Glomerular visceral epithelial cell (primary cell): ENCODE measurements at regions not wholly inside any gene's neighbourhood (a gene's known extent, or its start where the extent isn't known, plus 50 kb on each side); places are given as distances from the start of the nearest gene placed in this dataset.
A peak's percentile ranks its signal among the peaks of the same experiment; 100 is the strongest.

Source experiments
- DNase-seq: peaks from one replicate; pipeline ENCODE4 v3.0.0-alpha.2; 2016; ENCODE audit errors: extremely low spot score

DNA sequence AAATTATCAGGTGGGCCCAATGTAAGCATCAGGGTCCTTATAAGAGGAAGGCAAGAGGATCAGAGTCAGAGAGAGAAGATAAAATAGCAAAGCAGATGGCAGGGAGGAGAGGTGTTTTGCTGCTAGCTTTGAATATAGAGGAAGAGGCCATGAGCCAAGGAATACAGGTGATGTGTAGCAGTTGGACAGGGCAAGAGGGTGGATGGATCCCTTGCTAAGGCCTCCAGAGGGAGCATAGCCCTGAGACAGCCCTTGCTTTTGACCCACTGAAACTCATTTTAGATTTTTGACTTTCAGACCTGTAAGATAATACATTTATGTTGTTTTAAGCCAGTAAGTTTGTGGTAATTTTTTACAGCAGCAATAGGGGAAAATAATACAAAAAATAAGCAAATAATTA, 116.6 kb upstream of the PARD3B start:
- no peak for DNase-seq

DNA sequence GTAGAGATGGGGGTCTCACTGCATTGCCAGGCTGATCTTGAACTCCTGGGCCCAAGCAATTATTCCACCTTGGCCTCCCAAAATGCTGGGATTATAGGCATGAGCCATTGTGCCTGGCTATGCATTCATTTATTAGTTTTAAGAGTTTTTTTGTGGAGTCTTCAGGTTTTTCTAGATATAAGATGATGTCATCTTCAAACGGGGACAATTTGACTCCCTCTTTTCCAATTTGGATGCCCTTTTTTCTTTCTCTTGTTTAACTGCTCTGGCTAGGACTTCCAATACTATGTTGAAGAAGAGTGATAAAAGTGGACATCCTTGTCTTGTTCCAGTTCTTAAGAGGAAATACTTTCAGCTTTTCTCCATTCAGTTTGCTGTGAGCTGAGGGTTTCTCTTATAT, 113.7 kb upstream of the PARD3B start:
- DNase-seq, result no peak

DNA sequence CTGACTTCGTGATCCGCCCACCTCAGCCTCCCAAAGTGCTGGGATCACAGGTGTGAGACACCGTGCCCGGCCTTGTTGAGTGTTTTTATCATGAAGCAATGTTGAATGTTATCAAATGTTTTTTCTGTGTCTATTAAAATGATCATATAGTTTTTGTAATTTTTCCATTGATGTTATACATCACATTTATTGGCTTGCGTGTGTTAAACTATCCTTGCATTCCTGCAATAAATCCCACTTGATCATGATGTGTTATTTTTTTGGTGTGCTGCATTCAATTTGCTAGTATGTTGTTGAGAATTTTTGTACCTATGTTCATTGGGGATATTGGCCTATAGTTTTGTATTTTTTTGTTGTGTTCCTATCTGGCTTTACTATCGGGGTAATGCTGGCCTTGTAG, 113.1 kb upstream of the PARD3B start:
- no peak for DNase-seq

DNA sequence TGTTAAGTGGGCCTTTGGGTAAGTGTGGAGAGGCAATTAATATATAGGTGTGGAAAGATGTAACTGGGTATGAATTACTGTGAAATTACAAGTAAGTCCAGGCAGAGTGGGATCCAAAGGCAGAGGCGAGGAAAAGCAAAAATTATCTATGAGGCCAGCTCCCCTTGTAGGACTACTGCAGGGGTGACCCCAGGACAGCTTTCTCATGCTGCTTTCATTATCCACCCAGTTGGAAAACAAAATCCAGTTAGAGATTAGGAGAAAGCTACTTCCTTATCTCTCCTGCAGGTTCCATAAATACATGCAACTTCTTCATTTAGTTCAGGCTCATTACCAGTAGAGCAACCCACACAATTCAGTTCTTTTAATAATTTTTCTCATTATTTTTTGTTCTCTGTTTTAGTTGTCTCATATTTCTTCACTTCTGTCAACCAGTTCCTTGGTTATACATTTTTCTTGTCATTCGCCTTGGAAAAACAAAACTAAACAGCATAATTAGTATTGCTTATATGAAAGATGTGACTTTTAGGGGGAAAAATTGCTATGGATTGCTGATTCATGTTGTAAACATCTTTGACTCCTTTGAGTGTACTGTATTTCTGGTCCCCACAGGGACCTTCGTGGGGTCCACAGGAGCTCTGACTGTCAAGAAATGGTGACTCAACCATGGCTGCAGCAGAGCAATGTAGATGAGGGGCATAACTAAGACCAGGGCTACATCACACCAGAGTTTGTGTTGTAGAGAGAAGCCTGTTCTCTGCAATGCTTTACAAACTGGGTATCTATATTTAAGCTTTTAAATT, 110.4 kb upstream of the PARD3B start:
- no peak for DNase-seq

- DNase-seq, result no peak
Measured at GRCh38 chr2:204436230-204436629, 109.0 kb upstream of the PARD3B start.

DNA sequence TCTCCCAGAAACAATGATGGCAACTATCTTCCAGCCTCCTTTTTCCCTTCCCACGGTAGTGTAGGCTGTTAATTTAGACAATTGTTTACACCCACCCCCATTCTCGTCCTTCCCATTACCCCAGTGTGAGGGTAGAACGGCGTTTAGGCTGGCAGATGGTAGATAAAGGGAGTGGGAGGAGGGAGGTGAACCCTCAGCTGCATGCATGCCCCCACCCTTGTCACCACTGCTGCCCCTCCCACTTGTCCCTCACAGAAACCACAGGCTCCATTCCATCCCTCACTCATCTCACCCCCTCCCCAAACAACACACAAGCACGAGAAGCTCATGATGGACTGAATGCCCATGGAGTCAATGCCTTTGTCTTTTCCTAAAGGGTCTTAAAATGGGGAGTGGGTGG, 107.9 kb upstream of the PARD3B start:
- DNase-seq, result no peak

DNA sequence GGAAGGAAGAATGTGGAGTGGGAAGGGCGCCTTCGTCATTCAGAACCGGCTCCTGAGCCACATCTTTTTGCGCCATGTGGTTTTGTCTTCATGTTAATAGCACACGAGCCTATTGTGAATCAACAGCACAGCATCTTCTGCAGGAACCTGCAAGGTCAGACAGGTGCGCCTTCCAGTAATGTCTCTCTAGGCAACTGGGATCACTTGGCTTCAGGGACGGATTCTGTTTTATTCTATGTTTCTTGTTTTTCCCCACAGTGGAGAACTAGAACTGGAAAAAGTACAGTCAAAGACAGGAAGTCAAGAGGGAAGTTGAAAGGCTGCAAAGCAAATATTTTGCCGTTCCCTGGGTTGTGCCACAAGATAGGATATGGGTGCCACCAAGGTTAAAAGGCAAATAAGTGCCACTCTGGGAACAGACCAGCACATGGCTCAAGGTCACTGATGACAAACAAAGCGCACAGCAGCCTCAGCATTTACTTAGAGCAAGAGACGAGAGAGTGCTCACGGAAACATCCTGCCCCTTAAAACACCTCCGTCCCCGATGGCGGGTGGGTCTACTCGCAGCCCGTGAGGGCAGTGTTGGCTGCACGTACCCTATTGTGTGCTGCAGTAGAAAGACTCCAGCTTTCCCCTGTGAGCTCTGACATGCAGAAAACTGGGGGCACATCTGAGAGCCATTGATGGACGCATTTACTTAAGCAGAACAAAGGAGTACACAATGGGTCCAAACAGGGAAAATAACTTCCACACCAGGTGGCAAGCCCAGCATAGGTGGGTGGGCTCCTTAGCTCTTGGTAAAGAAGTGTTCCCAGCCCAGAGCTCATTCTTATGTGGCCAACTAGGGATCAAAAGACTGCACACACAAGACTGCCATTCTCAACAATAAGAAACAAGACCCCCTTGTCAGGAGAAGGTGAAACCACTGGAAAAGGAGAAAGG, 107.2 kb upstream of the PARD3B start:
- no peak for DNase-seq

DNA sequence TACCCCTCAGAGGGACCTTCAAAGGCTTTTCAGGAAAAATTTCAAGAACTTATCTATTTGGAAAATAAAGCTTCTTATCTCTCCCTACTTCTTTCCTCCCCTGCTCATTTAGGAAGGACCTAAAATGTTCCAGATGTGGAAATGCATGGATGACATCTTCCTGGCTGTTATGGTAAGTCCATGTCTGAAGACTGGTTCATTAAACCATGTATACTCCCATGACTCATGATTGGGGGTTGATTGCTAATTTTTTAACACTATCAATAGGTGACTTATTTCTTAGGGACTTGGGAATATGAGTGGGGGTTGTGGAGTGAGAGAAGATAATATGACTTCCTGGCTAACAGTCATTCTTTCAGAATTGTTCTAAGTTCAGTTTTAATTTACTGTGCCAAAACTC, 104.0 kb upstream of the PARD3B start:
- DNase-seq, result peak; percentile 57

DNA sequence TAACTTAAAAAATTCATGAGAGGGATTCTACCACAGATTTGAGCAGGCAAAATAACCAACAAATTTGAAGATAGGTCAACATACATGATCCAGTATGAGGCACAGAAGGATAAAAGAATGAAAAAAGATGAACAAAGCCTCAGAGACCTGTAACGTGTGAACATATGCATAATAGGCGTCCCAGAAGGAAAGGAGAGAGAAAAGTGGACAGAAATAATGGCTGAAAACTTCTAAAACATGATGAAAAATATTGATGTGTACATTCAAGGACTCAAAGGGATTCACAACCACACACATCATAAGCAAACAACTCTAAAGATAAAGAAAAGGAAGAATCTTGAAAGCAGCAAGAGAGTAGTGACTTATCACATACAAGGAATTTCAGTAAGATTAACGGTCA, 100.1 kb upstream of the PARD3B start:
- no peak for DNase-seq

- no peak for DNase-seq
Measured at GRCh38 chr2:204447722-204448121, 97.6 kb upstream of the PARD3B start.

DNA sequence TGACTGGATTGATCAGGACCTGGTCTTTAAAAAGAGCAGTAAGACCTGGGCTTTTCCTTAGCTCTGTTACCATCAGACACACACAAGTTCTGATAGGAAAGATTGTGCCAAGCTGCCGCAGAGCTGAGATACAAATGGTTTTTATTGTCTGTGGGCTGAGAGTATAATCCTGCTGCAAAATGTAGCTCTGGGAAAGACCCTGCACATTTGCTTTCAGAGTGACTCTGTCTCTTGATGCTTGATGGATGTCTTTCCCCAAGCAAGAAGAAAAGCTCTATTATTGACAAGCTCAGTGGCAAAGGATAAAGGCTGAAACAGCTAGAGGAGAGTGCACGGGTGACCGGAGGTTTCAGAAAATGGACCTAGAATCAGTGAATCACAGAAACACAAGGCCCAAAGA, 95.3 kb upstream of the PARD3B start:
- no peak for DNase-seq

DNA sequence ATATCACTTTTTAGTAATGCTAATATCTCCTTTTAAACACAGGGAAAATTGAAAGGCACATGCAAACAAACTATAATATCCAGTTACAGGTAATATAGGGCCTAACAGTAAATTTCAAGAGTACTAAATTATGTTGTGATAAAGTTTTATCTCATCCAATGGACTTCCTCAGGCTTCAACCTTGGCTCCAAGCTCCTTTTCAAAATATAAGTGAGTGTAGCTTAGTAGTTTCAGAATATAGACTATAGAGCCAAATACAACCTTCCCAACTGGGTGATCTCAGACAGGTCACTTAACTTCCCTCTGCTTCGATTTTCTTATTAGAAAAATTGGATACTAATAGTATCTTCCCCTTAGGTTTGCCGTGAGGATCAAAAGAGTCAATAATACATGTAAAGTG, 93.5 kb upstream of the PARD3B start:
- DNase-seq, result no peak

- DNase-seq, result peak; percentile 100
Measured at GRCh38 chr2:204452464-204453023, 92.7 kb upstream of the PARD3B start.

- DNase-seq, result peak; percentile 72
Measured at GRCh38 chr2:204453730-204454167, 91.5 kb upstream of the PARD3B start.

DNA sequence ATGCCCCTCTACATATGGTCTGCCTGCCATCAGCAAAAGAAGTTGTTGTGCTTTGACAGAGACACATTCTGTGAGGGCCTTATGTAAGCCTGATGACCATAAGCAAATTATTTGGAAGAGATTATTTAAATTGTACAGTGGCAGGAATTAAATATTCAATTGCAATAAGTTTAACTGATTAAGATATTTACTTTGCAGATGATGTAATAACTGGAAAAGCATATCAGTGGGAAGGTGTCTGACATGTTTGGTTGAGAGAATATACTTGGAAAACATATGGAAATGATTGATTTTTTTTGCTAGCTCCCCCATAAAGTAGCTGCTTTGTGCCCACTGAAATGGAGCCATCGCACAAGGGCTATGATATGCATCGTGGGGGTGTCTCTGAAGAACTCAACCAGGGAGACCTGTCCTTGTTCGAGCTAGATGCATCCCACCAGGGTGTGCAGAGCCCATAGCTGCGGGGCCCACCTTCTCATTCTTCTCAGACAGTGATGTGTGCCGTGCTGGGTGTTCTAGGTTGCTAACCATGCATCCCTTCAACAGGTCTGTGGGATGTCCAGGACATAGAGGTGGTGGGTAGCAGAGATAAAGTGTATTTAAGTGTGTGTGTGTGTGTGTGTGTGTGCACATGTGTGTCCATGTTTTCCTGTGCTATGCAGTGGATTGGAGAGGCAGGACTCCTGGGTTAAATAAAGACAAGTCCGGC, 90.4 kb upstream of the PARD3B start:
- DNase-seq, result no peak

GRCh38 chr2:204468746-204469429, 76.4 kb upstream of the PARD3B start:
- DNase-seq, result no peak

DNA sequence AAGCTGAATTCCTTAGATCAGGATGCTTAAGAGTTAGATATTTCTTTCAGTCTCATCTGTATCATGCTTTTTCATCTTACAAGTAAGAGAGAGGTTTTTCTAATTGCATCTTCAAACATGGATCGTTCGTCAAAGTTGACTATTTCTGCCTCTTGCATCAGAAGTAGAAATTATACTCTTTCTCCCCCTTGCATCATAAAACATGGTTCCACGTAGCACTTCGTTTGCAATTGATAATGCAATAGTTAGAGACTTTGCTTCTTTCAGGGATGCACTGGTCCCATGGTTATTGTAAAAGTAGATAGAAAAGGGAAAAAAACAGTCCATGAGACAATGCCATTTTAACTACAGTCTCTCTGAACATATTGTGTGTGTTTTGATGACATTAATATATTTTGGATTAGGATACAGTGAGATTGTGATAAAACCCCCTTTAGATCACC, 75.1 kb upstream of the PARD3B start:
- DNase-seq, result no peak

GRCh38 chr2:204470621-204471196, 74.6 kb upstream of the PARD3B start:
- no peak for DNase-seq

GRCh38 chr2:204472375-204472774, 72.9 kb upstream of the PARD3B start:
- DNase-seq, result no peak

- DNase-seq, result no peak
Measured at GRCh38 chr2:204473224-204473623, 72.1 kb upstream of the PARD3B start.

GRCh38 chr2:204475399-204475798, 69.9 kb upstream of the PARD3B start:
- no peak for DNase-seq
